GM23338 (cell line): ENCODE measurements at regions not wholly inside any gene's neighbourhood (a gene's known extent, or its start where the extent isn't known, plus 50 kb on each side); places are given as distances from the start of the nearest gene placed in this dataset.

Experiments used
- ATAC-seq: fragments of 200-7000 bp; cut with Tn5 transposase; 3 replicates; pipeline ENCODE4 v1.9.1; 2020
- DNase-seq: peaks from one replicate; pipeline ENCODE4 v3.0.0-alpha.2; 2015; ENCODE audit warnings: low spot score
- H2AFZ ChIP-seq: fragments of 200-600 bp; sonication (generic); 2 replicates; pipeline ENCODE4 v1.8.0; 2016; ENCODE audit warnings: antibody characterized with exemption, mild to moderate bottlenecking, moderate library complexity
- H3F3A ChIP-seq: fragments of 200-600 bp; sonication (generic); replicated peaks from 2 replicates; pipeline ENCODE4 v1.8.0; 2017; ENCODE audit warnings: antibody characterized with exemption, mixed run types, low read depth
- H3K27ac ChIP-seq: fragments of 200-600 bp; sonication (generic); 2 replicates; pipeline ENCODE4 v1.6.1; 2016; ENCODE audit warnings: low read depth
- H3K27me3 ChIP-seq: fragments of 200-600 bp; sonication (generic); 2 replicates; pipeline ENCODE4 v1.8.0; 2016; ENCODE audit warnings: mild to moderate bottlenecking, mixed run types, moderate library complexity; ENCODE audit not compliant: insufficient read depth
- H3K36me3 ChIP-seq: fragments of 200-600 bp; sonication (generic); 2 replicates; pipeline ENCODE4 v1.8.0; 2016; ENCODE audit warnings: mild to moderate bottlenecking; ENCODE audit not compliant: insufficient read depth
- H3K4me1 ChIP-seq: fragments of 200-600 bp; sonication (generic); 2 replicates; pipeline ENCODE4 v1.8.0; 2016; ENCODE audit warnings: mild to moderate bottlenecking, moderate library complexity; ENCODE audit not compliant: insufficient read depth
- H3K4me2 ChIP-seq: fragments of 200-600 bp; sonication (generic); 2 replicates; pipeline ENCODE4 v1.7.1; 2017; ENCODE audit warnings: mixed run types
- H3K4me3 ChIP-seq: fragments of 200-600 bp; sonication (generic); 2 replicates; pipeline ENCODE4 v1.6.1; 2016; ENCODE audit warnings: mixed run types
- H3K79me2 ChIP-seq: fragments of 200-600 bp; sonication (generic); replicated peaks from 2 replicates; pipeline ENCODE4 v1.8.0; 2017; ENCODE audit warnings: mild to moderate bottlenecking; ENCODE audit not compliant: insufficient read depth
- H3K9me2 ChIP-seq: fragments of 200-600 bp; sonication (generic); 2 replicates; pipeline ENCODE4 v1.8.0; 2017; ENCODE audit not compliant: insufficient read depth
- H4K20me1 ChIP-seq: fragments of 200-600 bp; sonication (generic); replicated peaks from 2 replicates; pipeline ENCODE4 v1.8.0; 2017; ENCODE audit warnings: mild to moderate bottlenecking; ENCODE audit not compliant: insufficient read depth
- H3K27ac Mint-ChIP-seq: 2 replicates; pipeline ENCODE4 v1.8.0; 2020; ENCODE audit warnings: inconsistent platforms, mild to moderate bottlenecking, moderate library complexity, mixed read lengths
- H3K27me3 Mint-ChIP-seq: 3 replicates; pipeline ENCODE4 v1.8.0; 2022; ENCODE audit warnings: low read depth, mild to moderate bottlenecking, moderate library complexity, mixed read lengths, inconsistent platforms; ENCODE audit not compliant: insufficient read depth, poor library complexity
- H3K36me3 Mint-ChIP-seq: 3 replicates; pipeline ENCODE4 v1.8.0; 2021; ENCODE audit warnings: low read depth, mild to moderate bottlenecking, inconsistent platforms, moderate library complexity, mixed read lengths
- H3K4me1 Mint-ChIP-seq: 3 replicates; pipeline ENCODE4 v1.8.0; 2020; ENCODE audit warnings: mild to moderate bottlenecking, inconsistent platforms, mixed read lengths
- H3K4me3 Mint-ChIP-seq: 3 replicates; pipeline ENCODE4 v1.8.0; 2021; ENCODE audit warnings: moderate library complexity, mild to moderate bottlenecking, inconsistent platforms, mixed read lengths
- H3K9me3 Mint-ChIP-seq: 3 replicates; pipeline ENCODE4 v1.8.0; 2020; ENCODE audit warnings: moderate library complexity, mild to moderate bottlenecking, inconsistent platforms, mixed read lengths
- EZH2 ChIP-seq: fragments of 200-600 bp; sonication (generic); IDR thresholded peaks from one replicate; pipeline ENCODE4 v1.8.0; 2017; ENCODE audit warnings: antibody characterized with exemption, mild to moderate bottlenecking, low read depth; ENCODE audit not compliant: unreplicated experiment
- EZH2phosphoT487 ChIP-seq: fragments of 200-600 bp; sonication (generic); IDR thresholded peaks from one replicate; pipeline ENCODE4 v1.8.1; 2018; ENCODE audit warnings: antibody characterized with exemption; ENCODE audit not compliant: unreplicated experiment
- JUNB ChIP-seq: IDR thresholded peaks from one replicate; pipeline ENCODE4 v1.6.1; 2016; ENCODE audit warnings: antibody characterized with exemption; ENCODE audit not compliant: unreplicated experiment
- POLR2AphosphoS5 ChIP-seq: IDR thresholded peaks from 2 replicates; pipeline ENCODE4 v1.6.1; 2016; ENCODE audit warnings: antibody characterized with exemption, low read depth
- STAT1 ChIP-seq: IDR thresholded peaks from one replicate; pipeline ENCODE4 v1.6.1; 2016; ENCODE audit warnings: antibody characterized with exemption; ENCODE audit not compliant: unreplicated experiment
- ZNF114 ChIP-seq: fragments of 250-450 bp; sonication (Bioruptor Pico); IDR thresholded peaks from 2 replicates; pipeline ENCODE4 v1.5.0; 2020; ENCODE audit warnings: mild to moderate bottlenecking, moderate library complexity
- ZNF331 ChIP-seq: fragments of 250-450 bp; sonication (Bioruptor Pico); IDR thresholded peaks from 2 replicates; pipeline ENCODE4 v1.5.0; 2020; ENCODE audit warnings: low read depth, mild to moderate bottlenecking, moderate library complexity
- TF ChIP-seq, protein P1 (sequence below): IDR thresholded peaks from 2 replicates; pipeline ENCODE4 v1.6.1; 2016; ENCODE audit warnings: antibody characterized with exemption
- TF ChIP-seq, protein P2 (sequence below): fragments of 250-450 bp; sonication (Bioruptor Pico); IDR thresholded peaks from 2 replicates; pipeline ENCODE4 v1.5.0; 2020; ENCODE audit warnings: mild to moderate bottlenecking, moderate library complexity

DNA sequence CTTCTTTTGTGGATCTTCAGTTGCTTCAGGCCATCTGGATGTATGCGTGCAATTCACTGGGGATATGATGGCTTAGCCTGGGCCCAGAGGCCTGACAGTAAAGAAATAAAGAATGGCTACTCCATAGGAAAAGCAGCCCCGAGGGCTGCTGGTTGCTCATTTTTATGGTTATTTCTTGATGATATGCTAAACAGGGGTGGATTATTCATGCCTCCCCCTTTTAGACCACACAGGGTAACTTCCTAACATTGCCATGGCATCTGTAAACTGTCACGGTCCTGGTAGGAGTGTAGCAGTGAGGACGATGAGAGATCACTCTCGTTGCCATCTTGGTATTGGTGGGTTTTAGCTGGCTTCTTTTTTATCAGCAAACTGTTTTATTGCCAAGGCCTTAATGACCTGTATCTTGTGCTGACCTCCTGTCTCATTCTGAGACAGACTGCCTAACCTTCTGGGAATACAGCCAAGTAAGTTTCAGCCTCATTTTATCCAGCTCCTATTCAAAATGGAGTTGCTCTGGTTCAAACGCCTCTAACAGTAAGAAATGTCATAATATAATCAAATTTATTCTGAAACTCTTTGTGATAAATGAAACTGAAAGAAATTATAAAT, 60.5 kb downstream of the DSEL start:
- TF ChIP-seq ZNF331 (CRISPR knock-in tag): no peak
- TF ChIP-seq JUNB: no peak
- TF ChIP-seq, protein P1, sequence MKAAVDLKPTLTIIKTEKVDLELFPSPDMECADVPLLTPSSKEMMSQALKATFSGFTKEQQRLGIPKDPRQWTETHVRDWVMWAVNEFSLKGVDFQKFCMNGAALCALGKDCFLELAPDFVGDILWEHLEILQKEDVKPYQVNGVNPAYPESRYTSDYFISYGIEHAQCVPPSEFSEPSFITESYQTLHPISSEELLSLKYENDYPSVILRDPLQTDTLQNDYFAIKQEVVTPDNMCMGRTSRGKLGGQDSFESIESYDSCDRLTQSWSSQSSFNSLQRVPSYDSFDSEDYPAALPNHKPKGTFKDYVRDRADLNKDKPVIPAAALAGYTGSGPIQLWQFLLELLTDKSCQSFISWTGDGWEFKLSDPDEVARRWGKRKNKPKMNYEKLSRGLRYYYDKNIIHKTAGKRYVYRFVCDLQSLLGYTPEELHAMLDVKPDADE: no peak
- no peak for TF ChIP-seq ZNF114
- Histone ChIP-seq H3K4me2 (no peak overlapping the region), H2AFZ (no peak overlapping the region), H3K27ac (peak overlapping the region; percentile 79; the same call in 1 of the 2 replicates), H4K20me1 (no peaks in the 10 kb centered on the region), H3K4me1 (peaks cover 18% of the 10 kb centered on the region), H3K79me2 (no peaks in the 10 kb centered on the region), H3K9me2 (no peaks in the 10 kb centered on the region), H3F3A (no peaks in the 10 kb centered on the region), H3K27me3 (no peaks in the 10 kb centered on the region), H3K4me3 (no peak overlapping the region), H3K36me3 (no peaks in the 10 kb centered on the region)
- Mint-ChIP-seq H3K36me3 (peaks cover 4% of the 10 kb centered on the region; the same call in 2 of the 3 replicates), H3K27me3 (no peaks in the 10 kb centered on the region), H3K27ac (no peak overlapping the region), H3K4me3 (no peak overlapping the region), H3K4me1 (peaks cover 18% of the 10 kb centered on the region), H3K9me3 (peaks cover 5% of the 10 kb centered on the region; the same call in 2 of the 3 replicates)
- ATAC-seq (peak; percentile 30; the same call in 2 of the 3 replicates), DNase-seq (peak; percentile 41)

DNA sequence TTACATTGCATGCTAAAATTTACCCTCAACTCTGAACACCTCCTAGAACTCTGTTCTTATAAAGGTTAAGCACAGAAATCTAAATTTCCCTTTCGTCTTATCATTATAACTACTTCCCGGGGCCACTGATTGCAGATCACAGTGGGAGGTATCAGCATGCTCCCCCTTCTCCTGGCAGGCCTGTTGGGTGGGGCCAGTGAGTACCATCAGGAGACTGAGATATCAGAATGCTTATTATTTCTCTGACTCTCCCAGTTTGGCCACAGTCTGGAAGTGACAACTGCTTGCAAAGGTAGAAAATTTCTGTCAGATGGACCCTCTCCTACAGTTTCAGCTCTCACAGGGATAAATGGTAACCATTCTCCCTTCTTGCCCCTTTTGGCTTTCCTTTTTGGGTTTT, 62.6 kb downstream of the DSEL start:
- Histone ChIP-seq H4K20me1 (no peaks in the 10 kb centered on the region), H3K4me3 (no peak overlapping the region), H3K79me2 (no peaks in the 10 kb centered on the region), H2AFZ (no peak overlapping the region), H3K27me3 (no peaks in the 10 kb centered on the region), H3K4me2 (0 out of 2 replicates have a peak overlapping the region, but pooled peaks have one; percentile 45), H3K9me2 (no peaks in the 10 kb centered on the region), H3K4me1 (peaks cover 18% of the 10 kb centered on the region), H3K27ac (no peak overlapping the region), H3K36me3 (no peaks in the 10 kb centered on the region), H3F3A (no peaks in the 10 kb centered on the region)
- H3K27ac Mint-ChIP-seq: no peak overlapping the region
- peaks cover 18% of the 10 kb centered on the region for H3K4me1 Mint-ChIP-seq
- DNase-seq (peak; percentile 12), ATAC-seq (no peak; the same call in 2 of the 3 replicates)
- peaks cover 18% of the 10 kb centered on the region for H3K9me3 Mint-ChIP-seq
- no peak overlapping the region for H3K4me3 Mint-ChIP-seq
- H3K36me3 Mint-ChIP-seq: peaks cover 14% of the 10 kb centered on the region
- H3K27me3 Mint-ChIP-seq: no peaks in the 10 kb centered on the region
- TF ChIP-seq, protein P2, sequence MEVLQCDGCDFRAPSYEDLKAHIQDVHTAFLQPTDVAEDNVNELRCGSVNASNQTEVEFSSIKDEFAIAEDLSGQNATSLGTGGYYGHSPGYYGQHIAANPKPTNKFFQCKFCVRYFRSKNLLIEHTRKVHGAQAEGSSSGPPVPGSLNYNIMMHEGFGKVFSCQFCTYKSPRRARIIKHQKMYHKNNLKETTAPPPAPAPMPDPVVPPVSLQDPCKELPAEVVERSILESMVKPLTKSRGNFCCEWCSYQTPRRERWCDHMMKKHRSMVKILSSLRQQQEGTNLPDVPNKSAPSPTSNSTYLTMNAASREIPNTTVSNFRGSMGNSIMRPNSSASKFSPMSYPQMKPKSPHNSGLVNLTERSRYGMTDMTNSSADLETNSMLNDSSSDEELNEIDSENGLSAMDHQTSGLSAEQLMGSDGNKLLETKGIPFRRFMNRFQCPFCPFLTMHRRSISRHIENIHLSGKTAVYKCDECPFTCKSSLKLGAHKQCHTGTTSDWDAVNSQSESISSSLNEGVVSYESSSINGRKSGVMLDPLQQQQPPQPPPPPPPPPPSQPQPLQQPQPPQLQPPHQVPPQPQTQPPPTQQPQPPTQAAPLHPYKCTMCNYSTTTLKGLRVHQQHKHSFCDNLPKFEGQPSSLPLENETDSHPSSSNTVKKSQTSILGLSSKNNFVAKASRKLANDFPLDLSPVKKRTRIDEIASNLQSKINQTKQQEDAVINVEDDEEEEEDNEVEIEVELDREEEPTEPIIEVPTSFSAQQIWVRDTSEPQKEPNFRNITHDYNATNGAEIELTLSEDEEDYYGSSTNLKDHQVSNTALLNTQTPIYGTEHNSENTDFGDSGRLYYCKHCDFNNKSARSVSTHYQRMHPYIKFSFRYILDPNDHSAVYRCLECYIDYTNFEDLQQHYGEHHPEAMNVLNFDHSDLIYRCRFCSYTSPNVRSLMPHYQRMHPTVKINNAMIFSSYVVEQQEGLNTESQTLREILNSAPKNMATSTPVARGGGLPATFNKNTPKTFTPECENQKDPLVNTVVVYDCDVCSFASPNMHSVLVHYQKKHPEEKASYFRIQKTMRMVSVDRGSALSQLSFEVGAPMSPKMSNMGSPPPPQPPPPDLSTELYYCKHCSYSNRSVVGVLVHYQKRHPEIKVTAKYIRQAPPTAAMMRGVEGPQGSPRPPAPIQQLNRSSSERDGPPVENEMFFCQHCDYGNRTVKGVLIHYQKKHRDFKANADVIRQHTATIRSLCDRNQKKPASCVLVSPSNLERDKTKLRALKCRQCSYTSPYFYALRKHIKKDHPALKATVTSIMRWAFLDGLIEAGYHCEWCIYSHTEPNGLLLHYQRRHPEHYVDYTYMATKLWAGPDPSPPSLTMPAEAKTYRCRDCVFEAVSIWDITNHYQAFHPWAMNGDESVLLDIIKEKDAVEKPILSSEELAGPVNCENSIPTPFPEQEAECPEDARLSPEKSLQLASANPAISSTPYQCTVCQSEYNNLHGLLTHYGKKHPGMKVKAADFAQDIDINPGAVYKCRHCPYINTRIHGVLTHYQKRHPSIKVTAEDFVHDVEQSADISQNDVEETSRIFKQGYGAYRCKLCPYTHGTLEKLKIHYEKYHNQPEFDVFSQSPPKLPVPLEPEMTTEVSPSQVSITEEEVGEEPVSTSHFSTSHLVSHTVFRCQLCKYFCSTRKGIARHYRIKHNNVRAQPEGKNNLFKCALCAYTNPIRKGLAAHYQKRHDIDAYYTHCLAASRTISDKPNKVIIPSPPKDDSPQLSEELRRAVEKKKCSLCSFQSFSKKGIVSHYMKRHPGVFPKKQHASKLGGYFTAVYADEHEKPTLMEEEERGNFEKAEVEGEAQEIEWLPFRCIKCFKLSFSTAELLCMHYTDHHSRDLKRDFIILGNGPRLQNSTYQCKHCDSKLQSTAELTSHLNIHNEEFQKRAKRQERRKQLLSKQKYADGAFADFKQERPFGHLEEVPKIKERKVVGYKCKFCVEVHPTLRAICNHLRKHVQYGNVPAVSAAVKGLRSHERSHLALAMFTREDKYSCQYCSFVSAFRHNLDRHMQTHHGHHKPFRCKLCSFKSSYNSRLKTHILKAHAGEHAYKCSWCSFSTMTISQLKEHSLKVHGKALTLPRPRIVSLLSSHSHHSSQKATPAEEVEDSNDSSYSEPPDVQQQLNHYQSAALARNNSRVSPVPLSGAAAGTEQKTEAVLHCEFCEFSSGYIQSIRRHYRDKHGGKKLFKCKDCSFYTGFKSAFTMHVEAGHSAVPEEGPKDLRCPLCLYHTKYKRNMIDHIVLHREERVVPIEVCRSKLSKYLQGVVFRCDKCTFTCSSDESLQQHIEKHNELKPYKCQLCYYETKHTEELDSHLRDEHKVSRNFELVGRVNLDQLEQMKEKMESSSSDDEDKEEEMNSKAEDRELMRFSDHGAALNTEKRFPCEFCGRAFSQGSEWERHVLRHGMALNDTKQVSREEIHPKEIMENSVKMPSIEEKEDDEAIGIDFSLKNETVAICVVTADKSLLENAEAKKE (CRISPR knock-in tag): no peak
- TF ChIP-seq, protein P1: no peak
- no peak for TF ChIP-seq POLR2AphosphoS5
- no peak for TF ChIP-seq EZH2phosphoT487
- no peak for TF ChIP-seq STAT1
- no peak for TF ChIP-seq EZH2
- TF ChIP-seq ZNF114: no peak
